GM23338 (cell line): ENCODE measurements at regions not wholly inside any gene's neighbourhood (a gene's known extent, or its start where the extent isn't known, plus 50 kb on each side); places are given as distances from the start of the nearest gene placed in this dataset.
A peak's percentile ranks its signal among the peaks of the same experiment; 100 is the strongest.

ENCODE experiments used
- ATAC-seq: fragments of 200-7000 bp; cut with Tn5 transposase; 3 replicates; pipeline ENCODE4 v1.9.1; 2020
- DNase-seq: peaks from one replicate; pipeline ENCODE4 v3.0.0-alpha.2; 2015; ENCODE audit warnings: low spot score
- H2AFZ ChIP-seq: fragments of 200-600 bp; sonication (generic); 2 replicates; pipeline ENCODE4 v1.8.0; 2016; ENCODE audit warnings: antibody characterized with exemption, mild to moderate bottlenecking, moderate library complexity
- H3F3A ChIP-seq: fragments of 200-600 bp; sonication (generic); replicated peaks from 2 replicates; pipeline ENCODE4 v1.8.0; 2017; ENCODE audit warnings: antibody characterized with exemption, mixed run types, low read depth
- H3K27ac ChIP-seq: fragments of 200-600 bp; sonication (generic); 2 replicates; pipeline ENCODE4 v1.6.1; 2016; ENCODE audit warnings: low read depth
- H3K27me3 ChIP-seq: fragments of 200-600 bp; sonication (generic); 2 replicates; pipeline ENCODE4 v1.8.0; 2016; ENCODE audit warnings: mild to moderate bottlenecking, mixed run types, moderate library complexity; ENCODE audit not compliant: insufficient read depth
- H3K36me3 ChIP-seq: fragments of 200-600 bp; sonication (generic); 2 replicates; pipeline ENCODE4 v1.8.0; 2016; ENCODE audit warnings: mild to moderate bottlenecking; ENCODE audit not compliant: insufficient read depth
- H3K4me1 ChIP-seq: fragments of 200-600 bp; sonication (generic); 2 replicates; pipeline ENCODE4 v1.8.0; 2016; ENCODE audit warnings: mild to moderate bottlenecking, moderate library complexity; ENCODE audit not compliant: insufficient read depth
- H3K4me2 ChIP-seq: fragments of 200-600 bp; sonication (generic); 2 replicates; pipeline ENCODE4 v1.7.1; 2017; ENCODE audit warnings: mixed run types
- H3K4me3 ChIP-seq: fragments of 200-600 bp; sonication (generic); 2 replicates; pipeline ENCODE4 v1.6.1; 2016; ENCODE audit warnings: mixed run types
- H3K79me2 ChIP-seq: fragments of 200-600 bp; sonication (generic); replicated peaks from 2 replicates; pipeline ENCODE4 v1.8.0; 2017; ENCODE audit warnings: mild to moderate bottlenecking; ENCODE audit not compliant: insufficient read depth
- H3K9me2 ChIP-seq: fragments of 200-600 bp; sonication (generic); 2 replicates; pipeline ENCODE4 v1.8.0; 2017; ENCODE audit not compliant: insufficient read depth
- H4K20me1 ChIP-seq: fragments of 200-600 bp; sonication (generic); replicated peaks from 2 replicates; pipeline ENCODE4 v1.8.0; 2017; ENCODE audit warnings: mild to moderate bottlenecking; ENCODE audit not compliant: insufficient read depth
- H3K27ac Mint-ChIP-seq: 2 replicates; pipeline ENCODE4 v1.8.0; 2020; ENCODE audit warnings: inconsistent platforms, mild to moderate bottlenecking, moderate library complexity, mixed read lengths
- H3K27me3 Mint-ChIP-seq: 3 replicates; pipeline ENCODE4 v1.8.0; 2022; ENCODE audit warnings: low read depth, mild to moderate bottlenecking, moderate library complexity, mixed read lengths, inconsistent platforms; ENCODE audit not compliant: insufficient read depth, poor library complexity
- H3K36me3 Mint-ChIP-seq: 3 replicates; pipeline ENCODE4 v1.8.0; 2021; ENCODE audit warnings: low read depth, mild to moderate bottlenecking, inconsistent platforms, moderate library complexity, mixed read lengths
- H3K4me1 Mint-ChIP-seq: 3 replicates; pipeline ENCODE4 v1.8.0; 2020; ENCODE audit warnings: mild to moderate bottlenecking, inconsistent platforms, mixed read lengths
- H3K4me3 Mint-ChIP-seq: 3 replicates; pipeline ENCODE4 v1.8.0; 2021; ENCODE audit warnings: moderate library complexity, mild to moderate bottlenecking, inconsistent platforms, mixed read lengths
- H3K9me3 Mint-ChIP-seq: 3 replicates; pipeline ENCODE4 v1.8.0; 2020; ENCODE audit warnings: moderate library complexity, mild to moderate bottlenecking, inconsistent platforms, mixed read lengths
- CREB1 ChIP-seq: fragments of 250-450 bp; sonication (Bioruptor Pico); IDR thresholded peaks from 2 replicates; pipeline ENCODE4 v1.5.0; 2020; ENCODE audit warnings: low read depth, mild to moderate bottlenecking, moderate library complexity
- POLR2AphosphoS5 ChIP-seq: IDR thresholded peaks from 2 replicates; pipeline ENCODE4 v1.6.1; 2016; ENCODE audit warnings: antibody characterized with exemption, low read depth
- STAT1 ChIP-seq: IDR thresholded peaks from one replicate; pipeline ENCODE4 v1.6.1; 2016; ENCODE audit warnings: antibody characterized with exemption; ENCODE audit not compliant: unreplicated experiment
- ZNF114 ChIP-seq: fragments of 250-450 bp; sonication (Bioruptor Pico); IDR thresholded peaks from 2 replicates; pipeline ENCODE4 v1.5.0; 2020; ENCODE audit warnings: mild to moderate bottlenecking, moderate library complexity
- ZNF331 ChIP-seq: fragments of 250-450 bp; sonication (Bioruptor Pico); IDR thresholded peaks from 2 replicates; pipeline ENCODE4 v1.5.0; 2020; ENCODE audit warnings: low read depth, mild to moderate bottlenecking, moderate library complexity
- TF ChIP-seq, protein P1 (sequence below), 2 experiments: fragments of 200-600 bp in 1 of 2; sonication (generic) in 1 of 2; conservative IDR thresholded peaks; 2 replicates each; pipeline versions ENCODE4 v1.5.1 to v1.6.1; 2016 to 2017; ENCODE audit warnings: antibody characterized with exemption in 2 of 2, low read depth in 2 of 2, mild to moderate bottlenecking in 2 of 2, moderate library complexity in 1 of 2
- TF ChIP-seq, protein P2 (sequence below): IDR thresholded peaks from one replicate; pipeline ENCODE4 v1.6.1; 2018; ENCODE audit warnings: antibody characterized with exemption; ENCODE audit not compliant: unreplicated experiment

DNA sequence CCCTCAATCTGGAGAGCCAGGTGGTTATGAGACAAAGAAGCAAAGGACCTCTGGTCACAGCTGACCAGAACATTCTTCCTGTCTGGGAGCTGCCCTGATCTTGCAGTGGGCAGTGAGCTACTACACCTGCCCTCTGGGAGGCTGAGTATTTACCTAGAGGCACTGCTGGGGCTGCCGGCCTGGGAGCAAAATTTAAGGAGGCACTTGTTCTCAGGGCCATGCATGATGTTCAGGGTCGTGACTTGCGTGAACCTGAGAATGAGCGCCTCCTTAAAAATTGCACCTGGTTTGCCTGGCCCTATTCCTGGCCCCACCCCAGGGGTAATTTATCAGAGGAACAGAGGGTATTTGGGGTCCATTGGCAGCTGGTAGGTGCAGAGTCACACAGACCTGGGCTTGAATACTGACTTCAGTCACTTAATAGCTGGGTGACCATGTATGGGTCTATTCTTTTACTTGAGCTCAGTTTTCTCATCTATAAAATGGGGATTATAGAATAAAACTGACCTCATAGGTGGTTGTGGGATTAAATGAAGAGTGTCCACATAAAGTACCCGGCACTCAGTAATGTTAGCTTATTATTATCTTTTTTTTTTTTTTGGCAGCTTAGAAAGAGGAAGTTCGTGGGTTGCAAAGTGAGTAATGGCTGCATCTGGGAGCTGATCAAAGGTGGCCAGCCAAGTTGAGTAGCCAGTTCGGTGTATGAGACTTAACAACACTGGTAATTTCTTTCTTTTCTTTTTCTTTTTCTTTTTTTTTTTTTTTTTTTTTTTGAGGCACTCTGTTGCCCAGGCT is 107.4 kb upstream of the MED13L start:
- Mint-ChIP-seq H3K4me1 (peaks cover 44% of the 10 kb centered on the region), H3K27ac (0 out of 2 replicates have a peak overlapping the region, but pooled peaks have one; percentile 23), H3K9me3 (no peaks in the 10 kb centered on the region; the same call in 2 of the 3 replicates), H3K36me3 (no peaks in the 10 kb centered on the region), H3K4me3 (no peak overlapping the region), H3K27me3 (peaks cover 15% of the 10 kb centered on the region)
- Histone ChIP-seq H3F3A (peaks cover 5% of the 10 kb centered on the region; the same call in 1 of the 2 replicates), H3K79me2 (no peaks in the 10 kb centered on the region), H3K27ac (no peak overlapping the region), H4K20me1 (no peaks in the 10 kb centered on the region), H3K27me3 (no peaks in the 10 kb centered on the region), H3K4me2 (0 out of 2 replicates have a peak overlapping the region, but pooled peaks have one; percentile 19), H3K9me2 (no peaks in the 10 kb centered on the region), H3K4me3 (no peak overlapping the region), H3K4me1 (peaks cover 30% of the 10 kb centered on the region), H3K36me3 (no peaks in the 10 kb centered on the region), H2AFZ (no peak overlapping the region)
- ATAC-seq (peak; percentile 70), DNase-seq (peak; percentile 77)
- TF ChIP-seq STAT1 (no peak), ZNF114 (CRISPR knock-in tag) (no peak), CREB1 (CRISPR knock-in tag) (no peak), POLR2AphosphoS5 (0 out of 2 replicates have a peak, but pooled peaks have one; percentile 24)
- TF ChIP-seq, protein P1, sequence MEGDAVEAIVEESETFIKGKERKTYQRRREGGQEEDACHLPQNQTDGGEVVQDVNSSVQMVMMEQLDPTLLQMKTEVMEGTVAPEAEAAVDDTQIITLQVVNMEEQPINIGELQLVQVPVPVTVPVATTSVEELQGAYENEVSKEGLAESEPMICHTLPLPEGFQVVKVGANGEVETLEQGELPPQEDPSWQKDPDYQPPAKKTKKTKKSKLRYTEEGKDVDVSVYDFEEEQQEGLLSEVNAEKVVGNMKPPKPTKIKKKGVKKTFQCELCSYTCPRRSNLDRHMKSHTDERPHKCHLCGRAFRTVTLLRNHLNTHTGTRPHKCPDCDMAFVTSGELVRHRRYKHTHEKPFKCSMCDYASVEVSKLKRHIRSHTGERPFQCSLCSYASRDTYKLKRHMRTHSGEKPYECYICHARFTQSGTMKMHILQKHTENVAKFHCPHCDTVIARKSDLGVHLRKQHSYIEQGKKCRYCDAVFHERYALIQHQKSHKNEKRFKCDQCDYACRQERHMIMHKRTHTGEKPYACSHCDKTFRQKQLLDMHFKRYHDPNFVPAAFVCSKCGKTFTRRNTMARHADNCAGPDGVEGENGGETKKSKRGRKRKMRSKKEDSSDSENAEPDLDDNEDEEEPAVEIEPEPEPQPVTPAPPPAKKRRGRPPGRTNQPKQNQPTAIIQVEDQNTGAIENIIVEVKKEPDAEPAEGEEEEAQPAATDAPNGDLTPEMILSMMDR (conservative IDR thresholded peaks at IDR 0.05; ENCODE audit: low read depth in 2 of 2): no peak
- TF ChIP-seq, protein P2, sequence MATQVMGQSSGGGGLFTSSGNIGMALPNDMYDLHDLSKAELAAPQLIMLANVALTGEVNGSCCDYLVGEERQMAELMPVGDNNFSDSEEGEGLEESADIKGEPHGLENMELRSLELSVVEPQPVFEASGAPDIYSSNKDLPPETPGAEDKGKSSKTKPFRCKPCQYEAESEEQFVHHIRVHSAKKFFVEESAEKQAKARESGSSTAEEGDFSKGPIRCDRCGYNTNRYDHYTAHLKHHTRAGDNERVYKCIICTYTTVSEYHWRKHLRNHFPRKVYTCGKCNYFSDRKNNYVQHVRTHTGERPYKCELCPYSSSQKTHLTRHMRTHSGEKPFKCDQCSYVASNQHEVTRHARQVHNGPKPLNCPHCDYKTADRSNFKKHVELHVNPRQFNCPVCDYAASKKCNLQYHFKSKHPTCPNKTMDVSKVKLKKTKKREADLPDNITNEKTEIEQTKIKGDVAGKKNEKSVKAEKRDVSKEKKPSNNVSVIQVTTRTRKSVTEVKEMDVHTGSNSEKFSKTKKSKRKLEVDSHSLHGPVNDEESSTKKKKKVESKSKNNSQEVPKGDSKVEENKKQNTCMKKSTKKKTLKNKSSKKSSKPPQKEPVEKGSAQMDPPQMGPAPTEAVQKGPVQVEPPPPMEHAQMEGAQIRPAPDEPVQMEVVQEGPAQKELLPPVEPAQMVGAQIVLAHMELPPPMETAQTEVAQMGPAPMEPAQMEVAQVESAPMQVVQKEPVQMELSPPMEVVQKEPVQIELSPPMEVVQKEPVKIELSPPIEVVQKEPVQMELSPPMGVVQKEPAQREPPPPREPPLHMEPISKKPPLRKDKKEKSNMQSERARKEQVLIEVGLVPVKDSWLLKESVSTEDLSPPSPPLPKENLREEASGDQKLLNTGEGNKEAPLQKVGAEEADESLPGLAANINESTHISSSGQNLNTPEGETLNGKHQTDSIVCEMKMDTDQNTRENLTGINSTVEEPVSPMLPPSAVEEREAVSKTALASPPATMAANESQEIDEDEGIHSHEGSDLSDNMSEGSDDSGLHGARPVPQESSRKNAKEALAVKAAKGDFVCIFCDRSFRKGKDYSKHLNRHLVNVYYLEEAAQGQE: no peak

DNA sequence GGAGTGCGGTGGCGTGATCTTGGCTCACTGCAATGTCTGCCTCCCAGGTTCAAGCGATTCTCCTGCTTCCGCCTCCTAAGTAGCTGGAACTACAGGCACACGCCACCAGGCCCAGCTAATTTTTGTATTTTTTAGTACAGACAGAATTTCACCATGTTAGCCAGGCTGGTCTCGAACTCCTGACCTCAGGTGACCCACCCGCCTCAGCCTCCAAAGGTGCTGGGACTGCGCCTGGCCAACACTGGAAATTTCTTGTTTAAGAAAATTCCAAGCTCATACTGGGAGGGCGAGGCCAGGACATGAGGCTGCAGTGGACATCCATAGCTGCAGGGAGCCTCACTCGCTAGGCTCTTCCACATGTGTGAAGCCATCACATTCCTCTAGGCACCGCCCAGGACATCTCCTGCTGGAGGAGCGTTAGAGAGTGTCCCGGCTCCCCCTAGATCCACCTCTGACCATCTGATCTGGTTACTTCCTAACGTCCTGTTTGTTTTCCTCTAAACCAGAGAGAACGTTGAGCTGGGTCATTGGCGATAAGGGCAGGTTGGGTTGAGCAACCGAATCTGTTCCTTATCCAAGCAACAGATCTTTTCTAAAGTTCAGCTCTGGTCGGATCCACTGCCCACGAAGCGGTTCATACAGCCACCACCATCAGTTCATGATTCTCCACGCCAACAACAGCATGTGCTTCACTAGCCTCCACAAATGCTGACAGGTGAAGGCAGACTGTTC is 108.2 kb upstream of the MED13L start:
- ATAC-seq (peak; percentile 7; the same call in 2 of the 3 replicates), DNase-seq (peak; percentile 35)
- no peaks in the 10 kb centered on the region for H3K36me3 Mint-ChIP-seq
- H3K9me3 Mint-ChIP-seq: no peaks in the 10 kb centered on the region
- Histone ChIP-seq H3K4me2 (no peak overlapping the region), H2AFZ (peak overlapping the region; percentile 94), H3F3A (peaks cover 5% of the 10 kb centered on the region; the same call in 1 of the 2 replicates), H3K4me1 (peaks cover 27% of the 10 kb centered on the region), H4K20me1 (no peaks in the 10 kb centered on the region), H3K36me3 (no peaks in the 10 kb centered on the region), H3K4me3 (no peak overlapping the region), H3K9me2 (no peaks in the 10 kb centered on the region), H3K27me3 (no peaks in the 10 kb centered on the region), H3K79me2 (no peaks in the 10 kb centered on the region), H3K27ac (no peak overlapping the region)
- H3K4me1 Mint-ChIP-seq: peaks cover 42% of the 10 kb centered on the region
- no peak for TF ChIP-seq ZNF331 (CRISPR knock-in tag)
- TF ChIP-seq, protein P1 (conservative IDR thresholded peaks at IDR 0.05; ENCODE audit: low read depth in 2 of 2): 0 out of 4 replicates have a peak, but pooled peaks of 1 of the 2 experiments have one; percentile 4
- no peak overlapping the region for H3K27ac Mint-ChIP-seq
- no peak overlapping the region for H3K4me3 Mint-ChIP-seq
- H3K27me3 Mint-ChIP-seq: peaks cover 14% of the 10 kb centered on the region
